ENCODE measurements at regions not wholly inside any gene's neighbourhood (a gene's known extent, or its start where the extent isn't known, plus 50 kb on each side); places are given as distances from the start of the nearest gene placed in this dataset.

GRCh38 chr13:75024602-75025001 lies 457.4 kb downstream of the TBC1D4 start:
- FAIRE-seq, result no peak
- Histone ChIP-seq H3K4me1 (replicated peaks in 1 of 4; ENCODE audit: control insufficient read depth in 3 of 4, insufficient read depth in 4 of 4, low read length in 3 of 4) (no peaks in the 10 kb centered on the region), H4K91ac (replicated peaks; ENCODE audit: insufficient read length, low read length) (no peak overlapping the region), H3K27ac (ENCODE audit: low read depth, low read length) (no peak overlapping the region), H4K5ac (ENCODE audit: insufficient read length, low read depth, low read length) (no peak overlapping the region), H2BK15ac (ENCODE audit: low read length) (no peak overlapping the region), H2AK5ac (ENCODE audit: low read depth, low read length) (no peak overlapping the region), H2BK20ac (ENCODE audit: low read length) (no peak overlapping the region), H3K56ac (replicated peaks; ENCODE audit: insufficient read length, low read depth, low read length) (no peak overlapping the region), H2BK120ac (replicated peaks; ENCODE audit: low read depth, low read length) (no peak overlapping the region), H4K20me1 (replicated peaks in 1 of 2; ENCODE audit: control insufficient read depth in 1 of 2, insufficient read depth in 2 of 2, low read length in 2 of 2) (no peaks in the 10 kb centered on the region), H3K79me1 (ENCODE audit: low read depth, low read length) (no peaks in the 10 kb centered on the region), H3K9me3 (ENCODE audit: insufficient read depth in 2 of 2, low read depth in 1 of 2, low read length in 1 of 2) (peaks cover 0 to 4% of the 10 kb centered on the region in 2 experiments; a peak in 1 of 4 replicates), H3K4ac (replicated peaks; ENCODE audit: insufficient read length, low read depth, low read length) (no peak overlapping the region), H3K4me2 (ENCODE audit: insufficient read depth in 1 of 2, low read depth in 2 of 2, low read length in 2 of 2) (no peak overlapping the region), H3K27me3 (replicated peaks in 1 of 4; ENCODE audit: control insufficient read depth in 3 of 4, extremely low read depth in 1 of 4, insufficient read depth in 3 of 4, low read length in 3 of 4) (no peaks in the 10 kb centered on the region), H2BK12ac (ENCODE audit: low read depth, low read length) (no peak overlapping the region), H2BK5ac (ENCODE audit: low read depth, low read length) (no peak overlapping the region), H3K23ac (ENCODE audit: insufficient read length) (no peak overlapping the region), H4K8ac (ENCODE audit: extremely low read depth, insufficient read depth, low read length) (no peak overlapping the region), H2AFZ (ENCODE audit: low read length) (no peak overlapping the region), H3K23me2 (ENCODE audit: low read depth, low read length) (no peaks in the 10 kb centered on the region), H3K4me3 (ENCODE audit: extremely low read depth in 1 of 4, insufficient read depth in 2 of 4, low read depth in 3 of 4, low read length in 4 of 4) (no peak overlapping the region), H3K9ac (replicated peaks in 1 of 4; ENCODE audit: extremely low read depth in 1 of 4, low read depth in 3 of 4, low read length in 3 of 4) (no peak overlapping the region), H3K18ac (ENCODE audit: extremely low read depth, low read length) (no peak overlapping the region), H3K36me3 (ENCODE audit: control insufficient read depth in 2 of 4, insufficient read depth in 4 of 4, low read length in 3 of 4) (no peaks in the 10 kb centered on the region), H3K14ac (ENCODE audit: insufficient read length) (no peak overlapping the region), H3K79me2 (ENCODE audit: control insufficient read depth in 1 of 2, insufficient read depth in 2 of 2, low read length in 2 of 2) (no peaks in the 10 kb centered on the region)
- ChIA-PET CTCF (ENCODE audit: partially characterized antibody) (no interaction called here), POLR2A (ENCODE audit: partially characterized antibody) (no interaction called here)
- no peak for TF ChIP-seq HDAC2 (IDR thresholded peaks at IDR 0.05; ENCODE audit: borderline replicate concordance in 1 of 2, low read depth in 2 of 2, low read length in 2 of 2)
- no peak for TF ChIP-seq JUN (IDR thresholded peaks at IDR 0.05; ENCODE audit: low read depth, low read length)
- no peak for TF ChIP-seq CHD1 (IDR thresholded peaks at IDR 0.05; ENCODE audit: low read depth, low read length)
- no peak for TF ChIP-seq CEBPB (IDR thresholded peaks at IDR 0.05; ENCODE audit: low read depth, low read length)
- TF ChIP-seq POLR2AphosphoS5 (IDR thresholded peaks at IDR 0.05; ENCODE audit: low read depth, low read length), result no peak
- no peak for DNase-seq (ENCODE audit: low read depth in 1 of 2, low spot score in 2 of 2)
- 88% methylated on average over 1 of the region's 1 CpG; no CpG with 5 or more reads in 1 of the 2 experiments for WGBS, 2 experiments (ENCODE audit: extremely low coverage in 1 of 2, insufficient coverage in 1 of 2, insufficient read length in 1 of 2, insufficient replicate concordance in 2 of 2, low coverage in 1 of 2, low lambda C conversion rate in 2 of 2, missing lambda C conversion rate in 1 of 2)
